PC-9 (cell line): ENCODE measurements at regions not wholly inside any gene's neighbourhood (a gene's known extent, or its start where the extent isn't known, plus 50 kb on each side); places are given as distances from the start of the nearest gene placed in this dataset.

Source experiments
- BruUV-seq: library from RNA; stranded (reverse); fragments of 400-500 nt; replicated peaks from 2 replicates; lab custom pipeline; 2021; lab: Mats Ljungman, UMichigan
- CTCF ChIA-PET: fragments of 300-600 bp; sonication (Branson Sonifier 250); formaldehyde crosslinking; loops from one replicate; lab custom pipeline; 2022; ENCODE audit warnings: antibody characterized with exemption; lab: Charles Lee
- POLR2A ChIA-PET: fragments of 300-600 bp; sonication (Branson Sonifier 250); formaldehyde crosslinking; loops from one replicate; lab custom pipeline; 2022; ENCODE audit warnings: antibody characterized with exemption; ENCODE audit not compliant: unreplicated experiment; lab: Charles Lee
- DNase-seq, 2 experiments: peaks; one replicate each; pipeline versions ENCODE4 v3.0.0 to v3.0.0-alpha.2; 2015 to 2022; ENCODE audit warnings: mixed read lengths in 1 of 2
- H2AFZ ChIP-seq: fragments of 200-600 bp; sonication (generic); 2 replicates; pipeline ENCODE4 v1.8.1; 2017; ENCODE audit warnings: antibody characterized with exemption
- H3F3A ChIP-seq: fragments of 200-600 bp; sonication (generic); 2 replicates; pipeline ENCODE4 v1.8.1; 2017; ENCODE audit warnings: antibody characterized with exemption, mild to moderate bottlenecking, low read depth; ENCODE audit not compliant: insufficient read depth
- H3K27ac ChIP-seq: fragments of 200-600 bp; sonication (generic); 2 replicates; pipeline ENCODE4 v1.6.1; 2016; ENCODE audit warnings: mixed run types
- H3K27me3 ChIP-seq: fragments of 200-600 bp; sonication (generic); 2 replicates; pipeline ENCODE4 v1.6.1; 2016; ENCODE audit warnings: low read depth, mixed run types; ENCODE audit not compliant: insufficient read depth
- H3K36me3 ChIP-seq: fragments of 200-600 bp; sonication (generic); 2 replicates; pipeline ENCODE4 v1.6.1; 2016; ENCODE audit warnings: low read depth, mixed run types
- H3K4me1 ChIP-seq: fragments of 200-600 bp; sonication (generic); replicated peaks from 2 replicates; pipeline ENCODE4 v1.6.1; 2016; ENCODE audit warnings: mixed run types; ENCODE audit not compliant: insufficient read depth
- H3K4me2 ChIP-seq: fragments of 200-600 bp; sonication (generic); 2 replicates; pipeline ENCODE4 v1.6.1; 2017; ENCODE audit warnings: mixed run types
- H3K4me3 ChIP-seq: fragments of 200-600 bp; sonication (generic); 2 replicates; pipeline ENCODE4 v1.6.1; 2016; ENCODE audit warnings: mixed run types
- H3K79me2 ChIP-seq: fragments of 200-600 bp; sonication (generic); 2 replicates; pipeline ENCODE4 v1.6.1; 2017; ENCODE audit warnings: low read depth, mixed run types
- H3K9me2 ChIP-seq: fragments of 200-600 bp; sonication (generic); 2 replicates; pipeline ENCODE4 v1.8.1; 2017; ENCODE audit warnings: mild to moderate bottlenecking; ENCODE audit not compliant: insufficient read depth
- H3K9me3 ChIP-seq: fragments of 200-600 bp; sonication (generic); 2 replicates; pipeline ENCODE4 v1.8.1; 2016; ENCODE audit warnings: low read depth; ENCODE audit not compliant: insufficient read depth
- H4K20me1 ChIP-seq: fragments of 200-600 bp; sonication (generic); 2 replicates; pipeline ENCODE4 v1.8.1; 2017; ENCODE audit not compliant: insufficient read depth
- EZH2 ChIP-seq: fragments of 200-600 bp; sonication (generic); IDR thresholded peaks from 2 replicates; pipeline ENCODE4 v1.8.0; 2017; ENCODE audit warnings: antibody characterized with exemption, low read depth
- intact Hi-C: fragments of 100-400 bp; cut with micrococcal nuclease; formaldehyde crosslinking; loops from one replicate; pipeline ENCODE4 v1.10.0; 2022; ENCODE audit not compliant: unreplicated experiment
- TF ChIP-seq, protein P1 (sequence below): fragments of 200-600 bp; sonication (generic); conservative IDR thresholded peaks from 2 replicates; pipeline ENCODE4 v1.6.1; 2017; ENCODE audit warnings: mixed run types, antibody characterized with exemption, mild to moderate bottlenecking, moderate library complexity

DNA sequence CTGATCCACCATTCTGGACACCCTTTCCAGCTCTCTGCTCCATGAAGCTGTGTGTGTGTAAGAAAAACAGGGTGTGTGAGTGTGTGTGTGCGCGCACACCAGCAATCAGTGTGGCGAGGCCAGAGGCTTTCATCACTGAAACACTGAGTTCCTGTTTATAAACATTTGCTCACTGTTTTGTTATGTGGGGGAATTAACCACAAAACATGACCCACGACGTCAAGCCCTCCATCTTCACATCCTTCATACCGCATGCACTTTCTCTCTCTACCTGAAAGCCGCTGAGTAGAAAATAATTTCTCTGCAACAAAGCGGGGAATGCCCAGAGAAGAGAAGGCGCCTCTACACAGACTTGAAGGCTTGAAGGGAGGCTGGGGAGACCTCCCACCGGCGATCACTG lies 148.9 kb upstream of the IRF2BP2 start:
- DNase-seq = no peak
- Histone ChIP-seq H3K79me2 (no peaks in the 10 kb centered on the region), H3K27ac (no peak overlapping the region), H3K9me2 (no peaks in the 10 kb centered on the region), H3K4me2 (no peak overlapping the region), H3K36me3 (no peaks in the 10 kb centered on the region), H4K20me1 (no peaks in the 10 kb centered on the region), H3K4me3 (no peak overlapping the region), H2AFZ (no peak overlapping the region), H3K4me1 (no peaks in the 10 kb centered on the region), H3K27me3 (no peaks in the 10 kb centered on the region), H3K9me3 (no peaks in the 10 kb centered on the region), H3F3A (no peaks in the 10 kb centered on the region; the same call in 1 of the 2 replicates)
- ChIA-PET POLR2A (no interaction called here), CTCF (interaction anchor here (0.6 kb wide), 1 partner anchor 87 kb away, joined by 5 read pairs; no protein-coding TSS in a partner anchor)
- BruUV-seq = no TSS peak
- TF ChIP-seq, protein P1, sequence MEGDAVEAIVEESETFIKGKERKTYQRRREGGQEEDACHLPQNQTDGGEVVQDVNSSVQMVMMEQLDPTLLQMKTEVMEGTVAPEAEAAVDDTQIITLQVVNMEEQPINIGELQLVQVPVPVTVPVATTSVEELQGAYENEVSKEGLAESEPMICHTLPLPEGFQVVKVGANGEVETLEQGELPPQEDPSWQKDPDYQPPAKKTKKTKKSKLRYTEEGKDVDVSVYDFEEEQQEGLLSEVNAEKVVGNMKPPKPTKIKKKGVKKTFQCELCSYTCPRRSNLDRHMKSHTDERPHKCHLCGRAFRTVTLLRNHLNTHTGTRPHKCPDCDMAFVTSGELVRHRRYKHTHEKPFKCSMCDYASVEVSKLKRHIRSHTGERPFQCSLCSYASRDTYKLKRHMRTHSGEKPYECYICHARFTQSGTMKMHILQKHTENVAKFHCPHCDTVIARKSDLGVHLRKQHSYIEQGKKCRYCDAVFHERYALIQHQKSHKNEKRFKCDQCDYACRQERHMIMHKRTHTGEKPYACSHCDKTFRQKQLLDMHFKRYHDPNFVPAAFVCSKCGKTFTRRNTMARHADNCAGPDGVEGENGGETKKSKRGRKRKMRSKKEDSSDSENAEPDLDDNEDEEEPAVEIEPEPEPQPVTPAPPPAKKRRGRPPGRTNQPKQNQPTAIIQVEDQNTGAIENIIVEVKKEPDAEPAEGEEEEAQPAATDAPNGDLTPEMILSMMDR = no peak
- no peak for TF ChIP-seq EZH2
- intact Hi-C loops = no loop called here

DNA sequence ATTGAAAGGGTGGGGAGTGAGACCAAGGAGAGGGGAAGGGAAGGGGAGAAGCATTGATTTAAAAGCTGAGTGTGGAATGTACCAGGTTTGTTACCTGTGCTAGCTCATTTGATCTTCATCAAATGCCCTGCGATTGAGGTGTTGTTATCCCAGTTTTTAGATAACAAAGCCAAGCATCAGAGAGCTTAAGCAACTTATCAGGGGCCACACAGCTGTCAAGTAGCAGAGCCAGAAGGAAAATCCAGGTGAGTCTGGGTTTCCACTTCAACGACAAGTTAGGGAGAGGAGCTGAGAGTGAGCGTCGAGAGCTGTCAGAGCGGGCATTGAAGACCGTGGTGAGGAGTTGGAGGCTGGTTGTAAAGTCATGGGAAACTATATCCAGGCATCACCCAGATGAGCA lies 146.9 kb upstream of the IRF2BP2 start:
- no peak overlapping the region for H3K4me3 ChIP-seq
- H3K27me3 ChIP-seq = no peaks in the 10 kb centered on the region
- ChIA-PET CTCF (no interaction called here), POLR2A (interaction anchor here (0.6 kb wide), 1 partner anchor 33 kb away, joined by 6 read pairs; no protein-coding TSS in a partner anchor)
- TF ChIP-seq, protein P1 = no peak
- TF ChIP-seq EZH2 = no peak
- no peaks in the 10 kb centered on the region for H3K9me2 ChIP-seq
- intact Hi-C loops = no loop called here
- no peaks in the 10 kb centered on the region for H3K36me3 ChIP-seq
- no peak overlapping the region for H2AFZ ChIP-seq
- no peak overlapping the region for H3K27ac ChIP-seq
- H3F3A ChIP-seq = no peaks in the 10 kb centered on the region; the same call in 1 of the 2 replicates
- DNase-seq = no peak
- H3K9me3 ChIP-seq = no peaks in the 10 kb centered on the region
- BruUV-seq = no TSS peak
- no peaks in the 10 kb centered on the region for H3K79me2 ChIP-seq
- no peaks in the 10 kb centered on the region for H3K4me1 ChIP-seq
- no peak overlapping the region for H3K4me2 ChIP-seq
- no peaks in the 10 kb centered on the region for H4K20me1 ChIP-seq

DNA sequence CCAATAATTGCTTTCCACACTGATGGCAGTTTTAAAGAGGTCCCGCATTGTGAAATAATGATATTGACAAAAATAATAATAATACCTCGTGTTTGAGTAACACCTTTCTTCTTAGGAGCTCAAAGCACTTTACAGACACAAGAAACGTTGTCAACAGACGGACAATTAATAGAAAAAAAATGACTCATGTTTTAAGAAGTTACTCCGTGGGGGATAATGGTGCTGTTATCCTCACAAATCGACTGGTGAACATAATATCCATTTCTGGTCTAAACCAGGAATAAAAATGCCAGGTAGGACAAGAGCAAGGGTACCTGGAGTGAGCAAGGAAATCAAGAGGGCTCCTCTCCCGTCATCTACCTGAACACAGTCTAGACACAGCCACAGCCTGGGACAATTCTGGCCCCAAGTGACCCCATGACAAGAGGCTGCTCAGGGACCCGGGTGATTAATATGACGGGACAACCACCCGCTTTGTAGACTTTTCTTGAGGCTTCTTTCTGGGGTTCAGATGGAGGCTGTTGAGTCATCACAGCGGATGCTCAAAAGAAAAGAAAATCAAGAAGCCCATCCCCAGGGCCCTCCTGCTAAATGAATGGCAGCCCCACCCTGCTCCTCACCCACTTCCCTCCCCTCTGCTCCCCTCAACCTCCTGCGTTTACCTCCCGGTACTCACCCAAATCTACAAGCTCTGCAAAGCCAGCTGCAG lies 146.2 kb upstream of the IRF2BP2 start:
- CTCF ChIA-PET = no interaction called here
- H2AFZ ChIP-seq = no peak overlapping the region
- no peak overlapping the region for H3K4me3 ChIP-seq

More for the DNA sequence above, 146.2 kb upstream of the IRF2BP2 start:
- Histone ChIP-seq H3K36me3 (no peaks in the 10 kb centered on the region), H3K4me2 (no peak overlapping the region), H3K9me2 (no peaks in the 10 kb centered on the region), H3F3A (no peaks in the 10 kb centered on the region; the same call in 1 of the 2 replicates), H3K27me3 (no peaks in the 10 kb centered on the region), H3K27ac (no peak overlapping the region), H4K20me1 (no peaks in the 10 kb centered on the region), H3K79me2 (no peaks in the 10 kb centered on the region), H3K9me3 (no peaks in the 10 kb centered on the region), H3K4me1 (no peaks in the 10 kb centered on the region)
- POLR2A ChIA-PET = no interaction called here
- intact Hi-C loops = no loop called here
- no peak for DNase-seq
- no TSS peak for BruUV-seq
- TF ChIP-seq, protein P1 = no peak
